Activated CD4-positive, CD25-positive, alpha-beta regulatory T cell treated with anti-CD3 and anti-CD28 coated beads, Interleukin-2, amount 50 U/mL, for 24 hours (primary cell): ENCODE measurements at regions not wholly inside any gene's neighbourhood (a gene's known extent, or its start where the extent isn't known, plus 50 kb on each side); places are given as distances from the start of the nearest gene placed in this dataset.

Experiments
- ATAC-seq, 2 donors: fragments of 150-1000 bp; cut with Tn5 transposase; one replicate each; pipeline ENCODE4 v1.10.0; 2021; ENCODE audit warnings: mild to moderate bottlenecking in 1 of 2, moderate library complexity in 1 of 2

GRCh38 chr2:65724336-65724735 lies 291.9 kb upstream of the SPRED2 start:
- no peak for ATAC-seq

- no peak for ATAC-seq
Measured at GRCh38 chr2:65722028-65722778, 289.8 kb upstream of the SPRED2 start.

DNA sequence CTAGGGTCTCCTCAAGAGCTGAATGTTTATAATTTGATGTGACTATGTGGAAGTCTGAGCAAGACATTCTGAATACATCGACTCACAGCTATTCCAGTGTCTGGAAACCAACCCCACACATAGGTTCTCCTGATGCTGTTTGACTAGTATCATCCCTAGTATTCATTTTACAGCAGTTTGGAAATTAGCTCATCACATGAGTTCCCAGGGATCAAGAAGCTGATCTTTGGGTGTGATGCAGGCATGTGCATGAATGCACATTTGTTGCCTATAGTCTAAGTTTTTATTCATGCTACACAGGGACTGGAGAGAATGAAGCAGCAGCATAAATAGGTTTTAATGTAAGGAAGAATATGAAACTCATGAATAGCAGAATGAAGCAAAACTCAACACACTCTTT lies 284.3 kb upstream of the SPRED2 start:
- ATAC-seq: no peak

- ATAC-seq: no peak
Measured at GRCh38 chr2:65715323-65715722, 282.9 kb upstream of the SPRED2 start.

- no peak for ATAC-seq
Measured at GRCh38 chr2:65714866-65715265, 282.5 kb upstream of the SPRED2 start.

GRCh38 chr2:65711863-65712262 lies 279.5 kb upstream of the SPRED2 start:
- ATAC-seq: no peak

DNA sequence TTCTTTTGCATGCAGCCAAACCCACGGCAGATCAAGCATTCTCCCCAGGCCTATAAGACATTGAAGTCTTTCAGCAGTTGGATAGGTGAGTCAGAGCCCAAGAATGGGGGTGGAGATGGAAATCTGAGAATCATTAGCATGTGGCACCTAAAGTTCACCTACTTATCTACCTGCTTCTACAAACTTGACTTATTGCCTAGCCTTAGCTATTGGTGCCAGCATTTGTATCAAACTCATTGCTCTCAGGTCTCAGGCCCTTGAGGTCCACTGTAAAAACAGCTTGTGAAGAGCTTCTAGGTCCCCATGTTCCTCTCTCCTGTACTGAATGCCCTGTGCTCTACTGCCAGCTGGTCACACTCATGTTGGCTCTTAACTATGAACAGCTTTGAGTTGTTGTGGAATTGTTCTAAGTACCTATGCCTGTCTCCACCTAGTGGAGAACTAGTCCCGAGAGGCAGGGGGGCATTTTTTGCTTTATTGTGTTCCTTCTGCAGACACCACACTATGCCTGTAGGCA lies 278.4 kb upstream of the SPRED2 start:
- no peak for ATAC-seq

DNA sequence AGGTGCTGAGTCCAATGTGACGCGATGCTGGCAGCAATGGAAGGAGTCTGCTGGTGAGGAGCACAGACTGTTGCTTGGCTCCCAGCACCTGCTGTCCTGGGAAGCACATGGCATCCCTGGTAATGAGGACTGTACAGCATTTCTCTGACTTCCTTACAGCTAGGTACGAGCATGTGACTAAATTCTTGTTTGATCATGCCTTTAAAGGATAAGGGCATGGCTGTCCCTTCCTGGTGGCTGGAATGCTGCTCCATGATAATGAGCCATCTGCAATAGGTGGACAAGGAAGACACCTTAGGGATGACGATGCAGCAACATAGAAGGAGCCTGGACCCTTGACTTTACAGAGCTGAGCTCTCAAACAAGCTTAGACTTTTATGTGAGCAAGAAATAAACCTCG lies 278.0 kb upstream of the SPRED2 start:
- ATAC-seq: no peak

GRCh38 chr2:65708086-65708485 lies 275.7 kb upstream of the SPRED2 start:
- ATAC-seq: no peak

DNA sequence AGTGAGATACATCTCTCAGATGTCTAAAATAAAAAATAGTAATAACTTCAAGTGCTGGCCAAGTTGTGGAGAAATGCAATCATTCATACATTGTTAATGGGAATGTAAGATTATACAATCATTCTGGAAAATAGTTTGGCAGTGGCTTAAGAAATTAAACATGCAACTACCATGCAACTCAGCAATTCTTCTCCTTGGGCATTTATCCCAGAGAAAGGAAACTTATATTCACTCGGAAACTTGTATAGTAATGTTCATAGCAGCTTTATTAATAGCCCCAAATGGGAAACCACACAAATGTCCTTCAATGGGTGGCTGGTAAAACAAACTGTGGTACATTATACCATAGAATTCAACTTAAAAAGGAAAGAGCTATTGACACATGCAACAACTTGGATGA lies 274.0 kb upstream of the SPRED2 start:
- no peak for ATAC-seq

GRCh38 chr2:65701191-65701590 lies 268.8 kb upstream of the SPRED2 start:
- ATAC-seq: no peak

DNA sequence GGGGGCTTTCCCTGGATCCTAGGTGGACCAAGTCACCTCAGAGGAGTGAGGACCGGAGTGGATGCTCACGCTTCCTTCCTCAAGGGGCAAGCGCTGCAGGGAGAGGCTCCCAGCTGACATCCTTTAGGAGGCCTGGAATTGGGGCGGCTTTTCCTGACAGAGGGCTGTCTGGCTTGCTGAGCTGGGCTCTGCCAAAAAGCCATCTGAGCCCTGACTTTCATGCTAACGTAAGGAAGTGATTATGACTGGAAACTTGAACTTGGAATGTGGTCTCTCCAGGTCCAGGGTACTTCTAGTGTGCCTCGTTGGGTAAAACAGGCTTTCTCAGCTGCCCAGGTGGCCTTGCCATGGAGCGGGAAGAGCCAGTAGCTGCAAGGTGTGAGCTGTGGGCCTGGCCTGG lies 268.3 kb upstream of the SPRED2 start:
- ATAC-seq: no peak

- no peak for ATAC-seq
Measured at GRCh38 chr2:65700004-65700651, 267.7 kb upstream of the SPRED2 start.

GRCh38 chr2:65691816-65692215 lies 259.4 kb upstream of the SPRED2 start:
- ATAC-seq: no peak

GRCh38 chr2:65688141-65688886 lies 255.9 kb upstream of the SPRED2 start:
- no peak for ATAC-seq

GRCh38 chr2:65687614-65688013 lies 255.2 kb upstream of the SPRED2 start:
- no peak for ATAC-seq

DNA sequence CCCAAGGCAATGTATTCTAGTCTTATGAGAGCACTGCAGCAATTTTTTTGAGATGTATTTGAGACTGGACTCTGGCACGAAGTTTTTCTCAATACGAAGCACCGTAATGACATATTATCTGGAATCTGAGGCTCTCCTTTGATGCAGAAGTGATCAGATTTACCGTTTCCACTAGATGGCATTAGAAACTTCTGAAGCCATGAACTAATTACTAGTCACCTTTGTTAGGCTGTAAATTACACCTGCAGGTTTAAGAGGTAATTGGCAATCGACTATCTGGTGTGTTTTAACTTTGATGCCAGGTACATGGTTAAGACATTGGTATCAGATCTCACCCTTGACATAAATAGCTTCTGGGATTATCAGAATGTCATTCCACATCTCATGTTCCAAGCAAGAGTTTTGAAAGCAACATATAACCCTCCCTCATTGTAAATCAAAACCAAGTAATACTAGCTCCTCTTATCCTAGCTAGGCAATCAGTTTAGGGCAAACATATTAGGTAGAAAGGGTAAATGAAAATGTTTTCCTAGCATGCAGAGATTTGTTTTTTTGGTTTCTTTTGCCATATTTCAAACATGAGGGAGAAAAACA lies 254.6 kb upstream of the SPRED2 start:
- ATAC-seq: no peak

GRCh38 chr2:65681503-65681902 lies 249.1 kb upstream of the SPRED2 start:
- ATAC-seq: no peak

DNA sequence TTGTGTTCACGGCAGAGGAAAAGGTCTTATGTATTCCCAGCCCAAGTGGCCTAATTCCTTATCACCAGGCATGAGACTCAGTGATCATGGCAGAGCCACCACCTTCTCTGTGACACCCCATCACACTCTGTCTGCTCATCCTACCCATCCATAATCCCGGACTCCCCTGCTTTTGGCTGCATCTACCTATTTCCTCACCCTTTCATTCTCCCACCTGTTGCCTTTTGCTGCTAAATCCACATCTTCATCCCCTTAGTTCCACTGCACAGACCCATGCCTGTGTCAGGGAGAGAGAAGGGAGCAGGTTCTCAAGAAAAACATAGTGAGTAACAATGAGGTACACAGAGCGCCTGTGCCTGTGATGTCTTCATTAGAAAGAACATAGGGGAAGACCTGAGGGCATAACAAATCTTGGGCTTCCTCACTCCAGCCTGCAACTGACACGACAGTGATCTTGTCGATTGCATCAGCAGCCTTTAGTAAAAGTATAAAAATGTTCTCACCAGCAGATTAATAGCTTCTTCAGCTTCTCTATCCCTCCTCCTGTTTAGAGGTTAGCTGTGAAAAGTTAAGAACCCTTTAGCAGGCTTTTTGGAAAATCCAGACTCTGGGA lies 246.5 kb upstream of the SPRED2 start:
- ATAC-seq: no peak

DNA sequence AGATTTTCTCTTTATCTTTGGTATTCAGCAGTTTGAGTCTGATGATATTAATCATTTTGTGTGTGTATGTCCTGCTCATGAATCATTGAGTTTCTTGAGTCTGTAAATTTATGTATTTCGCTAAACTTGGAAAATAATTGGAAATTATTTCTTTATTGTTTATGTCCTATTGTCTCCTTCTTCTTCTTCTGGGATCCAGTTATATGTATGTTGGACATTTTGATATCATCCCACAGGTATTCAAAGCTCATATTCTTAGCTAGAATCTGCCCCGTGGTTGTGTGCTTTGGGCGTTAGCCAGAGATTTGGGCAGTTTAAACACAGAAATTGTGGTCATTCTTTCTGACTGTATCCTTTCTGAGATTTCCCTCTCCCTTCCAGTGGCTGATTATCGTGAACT lies 243.0 kb upstream of the SPRED2 start:
- ATAC-seq: no peak

DNA sequence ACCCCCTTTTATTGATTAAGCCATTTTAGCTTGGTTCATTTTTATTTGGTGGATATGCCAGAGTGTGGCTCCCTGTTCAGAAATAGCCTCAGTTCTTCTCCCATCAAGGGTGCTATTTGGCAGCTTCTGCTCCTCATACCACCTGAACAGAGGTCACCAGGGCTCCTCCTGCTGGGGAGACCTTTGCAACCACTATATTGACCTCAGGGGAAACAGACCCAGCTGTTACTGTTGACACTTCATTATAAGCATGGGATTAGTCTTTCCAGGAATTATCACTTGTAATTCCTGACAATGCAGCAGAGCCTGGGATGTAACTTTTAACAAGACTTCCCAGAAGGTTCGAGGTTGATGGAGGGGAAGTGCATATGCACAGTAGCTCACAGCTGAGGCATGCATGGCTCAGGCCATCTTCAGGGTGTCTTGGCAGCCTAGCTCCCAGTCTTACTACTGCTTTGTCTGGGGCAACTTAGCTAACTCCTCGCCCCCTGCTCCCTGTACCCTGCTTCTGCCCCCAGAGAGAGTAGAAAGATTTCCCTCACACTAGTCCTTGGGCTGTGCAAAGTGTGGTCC lies 239.4 kb upstream of the SPRED2 start:
- ATAC-seq: no peak

- ATAC-seq: no peak
Measured at GRCh38 chr2:65669574-65669973, 237.2 kb upstream of the SPRED2 start.

DNA sequence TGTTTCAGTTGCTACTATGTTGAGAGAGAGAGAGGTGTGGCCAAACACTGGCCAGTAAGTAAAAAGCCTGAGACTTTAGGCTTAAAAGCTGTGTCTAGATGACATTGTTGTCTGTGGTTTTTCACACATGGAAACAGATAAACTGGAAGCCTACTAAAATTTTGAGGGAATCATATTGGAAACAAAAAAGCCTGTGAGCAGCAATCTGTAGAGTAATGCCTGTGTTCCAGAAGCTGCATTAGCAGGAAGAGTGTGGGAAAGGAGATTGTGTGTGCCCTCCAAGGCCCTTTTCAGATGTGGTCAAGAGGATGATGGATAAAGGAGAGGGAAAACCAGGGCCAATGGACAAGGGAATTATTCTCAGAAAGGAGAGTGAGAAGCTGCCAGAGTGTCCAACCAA lies 236.3 kb upstream of the SPRED2 start:
- ATAC-seq: no peak
